H1 (cell line): ENCODE measurements at regions not wholly inside any gene's neighbourhood (a gene's known extent, or its start where the extent isn't known, plus 50 kb on each side); places are given as distances from the start of the nearest gene placed in this dataset.
"Not testable (repeated sequence)": the region's sequence is repeated elsewhere in the genome, so short reads cannot be mapped to it uniquely, and the experiment has no call there.

ENCODE experiments used
- CTCF ChIA-PET: fragments of 300-600 bp; sonication (Branson Sonifier 250); formaldehyde crosslinking; loops from one replicate; lab custom pipeline; 2021; ENCODE audit not compliant: partially characterized antibody; lab: Charles Lee
- POLR2A ChIA-PET: fragments of 300-600 bp; sonication (Branson Sonifier 250); formaldehyde crosslinking; loops from one replicate; lab custom pipeline; 2021; ENCODE audit warnings: inconsistent platforms; ENCODE audit not compliant: partially characterized antibody; lab: Charles Lee
- DNase-seq, 2 experiments: peaks; one replicate each; pipeline versions ENCODE4 v3.0.0 to v3.0.0-alpha.2; 2010 to 2022; ENCODE audit warnings: low spot score in 2 of 2, low read depth in 1 of 2, mixed read lengths in 1 of 2
- FAIRE-seq: peaks from 2 replicates; lab custom pipeline; 2011; peaks lifted over from hg19 to GRCh38; lab: Jason Lieb, UNC
- H2AFZ ChIP-seq: 2 replicates; pipeline ENCODE4 v1.8.1; 2012; ENCODE audit warnings: low read length, inconsistent platforms
- H2AK5ac ChIP-seq: 2 replicates; pipeline ENCODE4 v1.6.1; 2013; ENCODE audit warnings: low read depth, low read length
- H2BK120ac ChIP-seq: replicated peaks from 2 replicates; pipeline ENCODE3; 2013; ENCODE audit warnings: low read depth, low read length, inconsistent platforms
- H2BK12ac ChIP-seq: 2 replicates; pipeline ENCODE4 v1.6.1; 2013; ENCODE audit warnings: low read depth, low read length
- H2BK15ac ChIP-seq: 2 replicates; pipeline ENCODE4 v1.6.1; 2013; ENCODE audit warnings: low read length
- H2BK20ac ChIP-seq: 2 replicates; pipeline ENCODE4 v1.6.1; 2013; ENCODE audit warnings: low read length
- H2BK5ac ChIP-seq: 2 replicates; pipeline ENCODE4 v1.6.1; 2013; ENCODE audit warnings: low read depth, low read length
- H3K14ac ChIP-seq: 2 replicates; pipeline ENCODE4 v1.6.1; 2013; ENCODE audit warnings: inconsistent platforms; ENCODE audit not compliant: insufficient read length
- H3K18ac ChIP-seq: 2 replicates; pipeline ENCODE4 v1.6.1; 2013; ENCODE audit warnings: low read length; ENCODE audit errors: extremely low read depth
- H3K23ac ChIP-seq: 2 replicates; pipeline ENCODE4 v1.6.1; 2013; ENCODE audit warnings: inconsistent platforms; ENCODE audit not compliant: insufficient read length
- H3K23me2 ChIP-seq: 2 replicates; pipeline ENCODE4 v1.6.1; 2013; ENCODE audit warnings: low read depth, low read length
- H3K27ac ChIP-seq: 2 replicates; pipeline ENCODE4 v1.6.1; 2011; ENCODE audit warnings: low read depth, low read length, inconsistent platforms
- H3K27me3 ChIP-seq, 4 experiments: replicated peaks in 1 of 4; 1 replicate in 1 of 4; 2 replicates in 3 of 4; pipeline versions ENCODE4 v1.6.1 to v1.8.1; 2011 to 2013; ENCODE audit warnings: low read length in 3 of 4, mild to moderate bottlenecking in 3 of 4, inconsistent platforms in 2 of 4, mixed read lengths in 2 of 4, moderate library complexity in 1 of 4; ENCODE audit not compliant: control insufficient read depth in 3 of 4, insufficient read depth in 3 of 4; ENCODE audit errors: extremely low read depth in 1 of 4
- H3K36me3 ChIP-seq, 4 experiments: 2 replicates each; pipeline versions ENCODE4 v1.6.1 to v1.8.1; 2011 to 2013; ENCODE audit warnings: mild to moderate bottlenecking in 4 of 4, low read length in 3 of 4, moderate library complexity in 2 of 4, control low read depth in 1 of 4, inconsistent platforms in 1 of 4; ENCODE audit not compliant: insufficient read depth in 4 of 4, control insufficient read depth in 2 of 4
- H3K4ac ChIP-seq: replicated peaks from 2 replicates; pipeline ENCODE3; 2013; ENCODE audit warnings: low read length, low read depth, mixed read lengths, inconsistent platforms; ENCODE audit not compliant: insufficient read length
- H3K4me1 ChIP-seq, 4 experiments: replicated peaks in 1 of 4; 1 replicate in 1 of 4; 2 replicates in 3 of 4; pipeline versions ENCODE4 v1.6.1 to v1.8.1; 2011 to 2013; ENCODE audit warnings: low read length in 3 of 4, inconsistent platforms in 2 of 4, mixed read lengths in 1 of 4; ENCODE audit not compliant: insufficient read depth in 4 of 4, control insufficient read depth in 3 of 4
- H3K4me2 ChIP-seq, 2 experiments: 2 replicates each; pipeline versions ENCODE4 v1.6.1 to v1.8.1; 2011 to 2013; ENCODE audit warnings: low read depth in 2 of 2, low read length in 2 of 2, control low read depth in 1 of 2, inconsistent platforms in 1 of 2, mild to moderate bottlenecking in 1 of 2; ENCODE audit not compliant: insufficient read depth in 1 of 2
- H3K4me3 ChIP-seq, 4 experiments: fragments of 200-600, 300-600 bp in 1 of 4; sonication (generic), shearing (Covaris generic), sonication (Bioruptor Twin) in 1 of 4; 2 replicates each; pipeline versions ENCODE4 v1.5.1 to v1.8.1; 2011 to 2016; ENCODE audit warnings: low read length in 4 of 4, low read depth in 3 of 4, control low read depth in 2 of 4, inconsistent platforms in 2 of 4, mild to moderate bottlenecking in 2 of 4, mixed read lengths in 1 of 4, moderate library complexity in 1 of 4; ENCODE audit not compliant: insufficient read depth in 2 of 4; ENCODE audit errors: extremely low read depth in 1 of 4
- H3K56ac ChIP-seq: replicated peaks from 2 replicates; pipeline ENCODE3; 2013; ENCODE audit warnings: low read depth, mild to moderate bottlenecking, mixed read lengths, low read length, inconsistent platforms; ENCODE audit not compliant: insufficient read length
- H3K79me1 ChIP-seq: 2 replicates; pipeline ENCODE4 v1.6.1; 2013; ENCODE audit warnings: low read depth, low read length, control low read depth
- H3K79me2 ChIP-seq, 2 experiments: 2 replicates each; pipeline versions ENCODE4 v1.6.1 to v1.8.1; 2012 to 2013; ENCODE audit warnings: low read length in 2 of 2, mild to moderate bottlenecking in 2 of 2, inconsistent platforms in 1 of 2; ENCODE audit not compliant: insufficient read depth in 2 of 2, control insufficient read depth in 1 of 2
- H3K9ac ChIP-seq, 4 experiments: replicated peaks in 1 of 4; 1 replicate in 1 of 4; 2 replicates in 3 of 4; pipeline versions ENCODE4 v1.6.1 to v1.8.1; 2011 to 2013; ENCODE audit warnings: low read depth in 3 of 4, low read length in 3 of 4, control low read depth in 2 of 4, mild to moderate bottlenecking in 2 of 4, moderate library complexity in 2 of 4, inconsistent platforms in 1 of 4; ENCODE audit errors: extremely low read depth in 1 of 4
- H3K9me3 ChIP-seq, 2 experiments: 2 replicates each; pipeline versions ENCODE4 v1.6.1 to v1.8.1; 2012 to 2013; ENCODE audit warnings: mild to moderate bottlenecking in 2 of 2, moderate library complexity in 2 of 2, control low read depth in 1 of 2, inconsistent platforms in 1 of 2, low read depth in 1 of 2, low read length in 1 of 2, mixed read lengths in 1 of 2; ENCODE audit not compliant: insufficient read depth in 2 of 2
- H4K20me1 ChIP-seq, 2 experiments: replicated peaks in 1 of 2; 2 replicates each; pipeline versions ENCODE3 to v1.8.1; 2011 to 2013; ENCODE audit warnings: inconsistent platforms in 2 of 2, low read length in 2 of 2, mild to moderate bottlenecking in 1 of 2; ENCODE audit not compliant: insufficient read depth in 2 of 2, control insufficient read depth in 1 of 2
- H4K5ac ChIP-seq: 2 replicates; pipeline ENCODE4 v1.6.1; 2013; ENCODE audit warnings: low read length, low read depth, mixed read lengths, inconsistent platforms; ENCODE audit not compliant: insufficient read length
- H4K8ac ChIP-seq: 2 replicates; pipeline ENCODE4 v1.8.0; 2013; ENCODE audit warnings: mild to moderate bottlenecking, moderate library complexity, low read length, inconsistent platforms; ENCODE audit not compliant: insufficient read depth; ENCODE audit errors: extremely low read depth
- H4K91ac ChIP-seq: replicated peaks from 2 replicates; pipeline ENCODE3; 2013; ENCODE audit warnings: low read length, mixed read lengths, inconsistent platforms; ENCODE audit not compliant: insufficient read length
- WGBS, 2 experiments: shearing (Covaris generic) in 1 of 2; methylation state at CpG; one replicate each; pipeline versions ENCODE4 v1.1.6 to v1.1.7; 2013 to 2015; ENCODE audit warnings: low lambda C conversion rate in 2 of 2, mixed read lengths in 2 of 2, inconsistent platforms in 1 of 2, low coverage in 1 of 2, missing lambda C conversion rate in 1 of 2; ENCODE audit not compliant: insufficient replicate concordance in 2 of 2, insufficient coverage in 1 of 2, insufficient read length in 1 of 2; ENCODE audit errors: extremely low coverage in 1 of 2, missing lambda C conversion rate in 1 of 2; 5-methylcytosine and 5-hydroxymethylcytosine counted together

DNA sequence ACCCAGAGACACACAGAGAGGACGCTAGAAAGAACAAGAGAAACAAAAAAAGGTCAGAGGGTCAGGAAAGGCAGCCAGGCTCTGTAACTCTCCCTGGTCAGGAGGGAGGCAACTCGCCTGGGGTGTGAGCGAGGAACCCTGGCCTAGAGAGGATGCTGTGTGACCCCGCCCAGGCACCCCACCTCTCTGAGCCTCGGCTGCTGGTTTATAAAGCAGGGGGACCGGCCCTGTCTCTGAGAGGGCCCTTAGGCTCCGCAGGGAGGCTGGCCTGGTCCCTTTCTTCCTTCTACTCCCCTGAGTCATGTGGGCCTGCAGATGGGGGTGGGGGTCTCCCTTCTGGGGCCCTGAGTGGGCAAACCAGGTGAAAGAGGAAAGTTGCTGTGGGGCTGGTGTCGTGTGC lies 81.3 kb upstream of the GOLGA6L4 start:
- H3K27me3 ChIP-seq, H2AK5ac ChIP-seq, H3K9ac ChIP-seq, H3K23ac ChIP-seq, H3K9me3 ChIP-seq, H3K4ac ChIP-seq, H3K79me2 ChIP-seq, H4K5ac ChIP-seq, H2BK20ac ChIP-seq, DNase-seq, H3K18ac ChIP-seq, H2BK5ac ChIP-seq, H3K56ac ChIP-seq, H2BK15ac ChIP-seq, H3K23me2 ChIP-seq, H3K4me2 ChIP-seq, H3K4me3 ChIP-seq, H3K4me1 ChIP-seq, CTCF ChIA-PET, H3K36me3 ChIP-seq, H4K91ac ChIP-seq, H2AFZ ChIP-seq, H4K20me1 ChIP-seq, H4K8ac ChIP-seq, POLR2A ChIA-PET, H3K79me1 ChIP-seq, H3K27ac ChIP-seq, H2BK120ac ChIP-seq, H3K14ac ChIP-seq, H2BK12ac ChIP-seq, FAIRE-seq: not testable (repeated sequence)
- 77% methylated on average over 8 of the region's 8 CpGs; no CpG with 5 or more reads in 1 of the 2 experiments for WGBS, 2 experiments

DNA sequence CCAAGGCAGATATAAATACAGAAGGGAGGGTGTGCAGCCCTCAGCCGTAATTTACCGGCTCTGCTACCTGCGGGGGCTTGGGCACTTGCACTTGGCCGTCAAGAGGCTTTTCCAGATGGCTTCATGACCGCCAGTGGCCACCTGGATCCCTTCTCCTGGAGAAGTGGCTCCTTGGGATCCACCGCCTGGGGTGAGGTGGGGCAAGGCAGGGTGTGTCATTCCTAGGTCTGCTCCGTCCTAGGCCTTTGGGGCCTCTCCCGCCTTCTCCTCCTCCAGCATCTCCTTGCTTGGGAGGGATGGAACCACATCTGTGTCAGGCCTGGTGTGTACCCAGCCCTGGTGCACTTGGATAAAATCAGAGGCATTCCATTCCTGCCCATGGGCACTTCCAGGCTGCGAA lies 80.8 kb upstream of the GOLGA6L4 start:
- FAIRE-seq, CTCF ChIA-PET, H2BK5ac ChIP-seq: not testable (repeated sequence)

More for the DNA sequence above, 80.8 kb upstream of the GOLGA6L4 start:
- H3K79me1 ChIP-seq, H2BK12ac ChIP-seq, H3K36me3 ChIP-seq, H3K9ac ChIP-seq, H3K4ac ChIP-seq, H3K23me2 ChIP-seq, H2AK5ac ChIP-seq, H3K4me3 ChIP-seq, H3K4me1 ChIP-seq, H4K5ac ChIP-seq, H4K91ac ChIP-seq, H3K9me3 ChIP-seq, H2BK15ac ChIP-seq, H3K56ac ChIP-seq, H3K27me3 ChIP-seq, H2BK20ac ChIP-seq, H4K20me1 ChIP-seq, POLR2A ChIA-PET, H3K79me2 ChIP-seq, H2AFZ ChIP-seq, DNase-seq, H4K8ac ChIP-seq, H3K14ac ChIP-seq, H3K27ac ChIP-seq, H3K18ac ChIP-seq, H3K23ac ChIP-seq, H2BK120ac ChIP-seq, H3K4me2 ChIP-seq: not testable (repeated sequence)
- 85% methylated on average over 9 of the region's 9 CpGs; no CpG with 5 or more reads in 1 of the 2 experiments for WGBS, 2 experiments
